Endometrial microvascular endothelial cells (primary cell): ENCODE measurements at regions not wholly inside any gene's neighbourhood (a gene's known extent, or its start where the extent isn't known, plus 50 kb on each side); places are given as distances from the start of the nearest gene placed in this dataset.

Experiments used
- in situ Hi-C: cut with HindIII; loops from 2 replicates; pipeline ENCODE4 v1.10.0; 2017; ENCODE audit warnings: low sequenced_read_pairs, low pct_unique_long_range_greater_than_20kb; ENCODE audit errors: inconsistent ontology term

- in situ Hi-C loops = no loop called here
Observed at GRCh38 chr20:19958928-19959327, 58.2 kb upstream of the NAA20 start.

GRCh38 chr20:19960745-19961144 lies 56.4 kb upstream of the NAA20 start:
- in situ Hi-C loops = no loop called here

- in situ Hi-C loops = no loop called here
Observed at GRCh38 chr20:19961293-19961692, 55.9 kb upstream of the NAA20 start.

GRCh38 chr20:19962958-19963357 lies 54.2 kb upstream of the NAA20 start:
- in situ Hi-C loops = no loop called here

GRCh38 chr20:19964289-19965265 lies 52.6 kb upstream of the NAA20 start:
- in situ Hi-C loops = no loop called here

- in situ Hi-C loops = no loop called here
Observed at GRCh38 chr20:19966840-19967239, 50.3 kb upstream of the NAA20 start.
